ENCODE measurements at regions not wholly inside any gene's neighbourhood (a gene's known extent, or its start where the extent isn't known, plus 50 kb on each side); places are given as distances from the start of the nearest gene placed in this dataset.

GRCh38 chr2:221969830-221970144 is 329.0 kb downstream of the PAX3 start:
- no peak for DNase-seq (ENCODE audit: low spot score)
- H3K27ac Mint-ChIP-seq (ENCODE audit: unreplicated experiment), result no peak overlapping the region
- no peaks in the 10 kb centered on the region for H3K9me3 Mint-ChIP-seq (ENCODE audit: unreplicated experiment)
- no peaks in the 10 kb centered on the region for H3K27me3 Mint-ChIP-seq (ENCODE audit: unreplicated experiment)
- no peak for TF ChIP-seq CTCF (IDR thresholded peaks at IDR 0.05; ENCODE audit: unreplicated experiment)
- H3K36me3 Mint-ChIP-seq (ENCODE audit: low read depth, unreplicated experiment), result no peaks in the 10 kb centered on the region
- no peaks in the 10 kb centered on the region for H3K4me1 Mint-ChIP-seq (ENCODE audit: unreplicated experiment)
- no peak overlapping the region for H3K4me3 Mint-ChIP-seq (ENCODE audit: unreplicated experiment)

GRCh38 chr2:221969087-221969829 is 329.5 kb downstream of the PAX3 start:
- H3K36me3 Mint-ChIP-seq (ENCODE audit: low read depth, unreplicated experiment), result no peaks in the 10 kb centered on the region
- H3K4me3 Mint-ChIP-seq (ENCODE audit: unreplicated experiment), result no peak overlapping the region
- DNase-seq (ENCODE audit: low spot score), result peak; percentile 46
- TF ChIP-seq CTCF (IDR thresholded peaks at IDR 0.05; ENCODE audit: unreplicated experiment), result peak; percentile 52
- H3K4me1 Mint-ChIP-seq (ENCODE audit: unreplicated experiment), result no peaks in the 10 kb centered on the region
- no peaks in the 10 kb centered on the region for H3K27me3 Mint-ChIP-seq (ENCODE audit: unreplicated experiment)
- H3K27ac Mint-ChIP-seq (ENCODE audit: unreplicated experiment), result no peak overlapping the region
- H3K9me3 Mint-ChIP-seq (ENCODE audit: unreplicated experiment), result no peaks in the 10 kb centered on the region

- Mint-ChIP-seq H3K9me3 (ENCODE audit: unreplicated experiment) (no peaks in the 10 kb centered on the region), H3K36me3 (ENCODE audit: low read depth, unreplicated experiment) (no peaks in the 10 kb centered on the region), H3K27me3 (ENCODE audit: unreplicated experiment) (no peaks in the 10 kb centered on the region), H3K27ac (ENCODE audit: unreplicated experiment) (no peak overlapping the region), H3K4me3 (ENCODE audit: unreplicated experiment) (no peak overlapping the region), H3K4me1 (ENCODE audit: unreplicated experiment) (no peaks in the 10 kb centered on the region)
- TF ChIP-seq CTCF (IDR thresholded peaks at IDR 0.05; ENCODE audit: unreplicated experiment), result no peak
- DNase-seq (ENCODE audit: low spot score), result no peak
These were observed 336.6 kb downstream of the PAX3 start for GRCh38 chr2:221962186-221962585.

GRCh38 chr2:221961561-221961960 is 337.2 kb downstream of the PAX3 start:
- Mint-ChIP-seq H3K9me3 (ENCODE audit: unreplicated experiment) (no peaks in the 10 kb centered on the region), H3K27ac (ENCODE audit: unreplicated experiment) (no peak overlapping the region), H3K4me1 (ENCODE audit: unreplicated experiment) (no peaks in the 10 kb centered on the region), H3K4me3 (ENCODE audit: unreplicated experiment) (no peak overlapping the region), H3K36me3 (ENCODE audit: low read depth, unreplicated experiment) (no peaks in the 10 kb centered on the region), H3K27me3 (ENCODE audit: unreplicated experiment) (no peaks in the 10 kb centered on the region)
- DNase-seq (ENCODE audit: low spot score), result no peak
- TF ChIP-seq CTCF (IDR thresholded peaks at IDR 0.05; ENCODE audit: unreplicated experiment), result no peak

GRCh38 chr2:221958224-221958623 is 340.6 kb downstream of the PAX3 start:
- Mint-ChIP-seq H3K27ac (ENCODE audit: unreplicated experiment) (no peak overlapping the region), H3K27me3 (ENCODE audit: unreplicated experiment) (no peaks in the 10 kb centered on the region)
- TF ChIP-seq CTCF (IDR thresholded peaks at IDR 0.05; ENCODE audit: unreplicated experiment), result no peak

More at GRCh38 chr2:221958224-221958623, 340.6 kb downstream of the PAX3 start:
- Mint-ChIP-seq H3K4me1 (ENCODE audit: unreplicated experiment) (no peaks in the 10 kb centered on the region), H3K4me3 (ENCODE audit: unreplicated experiment) (no peak overlapping the region), H3K36me3 (ENCODE audit: low read depth, unreplicated experiment) (no peaks in the 10 kb centered on the region), H3K9me3 (ENCODE audit: unreplicated experiment) (no peaks in the 10 kb centered on the region)
- peak; percentile 8 for DNase-seq (ENCODE audit: low spot score)
